ENCODE measurements at regions not wholly inside any gene's neighbourhood (a gene's known extent, or its start where the extent isn't known, plus 50 kb on each side); places are given as distances from the start of the nearest gene placed in this dataset.

DNA sequence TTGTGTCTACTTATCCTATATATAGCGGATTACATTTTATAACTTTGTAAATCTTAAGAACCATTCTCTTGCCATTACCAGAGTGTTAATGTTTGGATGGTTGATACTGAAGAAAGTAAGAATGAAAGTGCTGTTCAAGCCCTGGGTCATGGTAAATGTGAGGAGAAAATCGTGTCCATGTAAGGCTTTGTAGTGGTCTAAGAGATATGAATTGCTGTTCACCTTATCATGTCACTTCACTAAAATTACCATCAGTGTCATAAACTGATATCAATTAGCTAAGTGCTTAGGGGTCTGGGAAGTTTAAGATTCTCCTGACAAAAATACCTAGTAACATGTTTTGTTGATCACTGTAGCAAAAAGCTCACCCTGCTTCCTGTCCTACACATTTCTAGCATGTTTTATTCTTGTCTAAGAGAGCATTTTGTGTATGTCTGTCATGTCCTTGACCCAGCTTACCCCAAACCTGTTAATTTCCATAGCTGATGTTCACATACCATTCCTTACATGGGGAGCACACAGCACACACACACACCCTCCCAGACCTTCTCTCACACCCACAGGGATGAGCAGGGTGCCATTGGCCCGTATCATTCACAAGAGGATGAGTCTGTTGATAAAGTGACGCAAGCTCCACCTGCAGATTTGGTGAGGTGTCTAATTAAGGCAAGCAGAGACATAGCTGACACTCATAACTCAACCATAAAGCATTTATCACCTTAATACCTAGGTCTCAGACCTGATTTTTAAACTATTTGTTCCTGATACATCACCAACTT, 125.1 kb upstream of the PAM start:
- Histone ChIP-seq H3K14ac (ENCODE audit: insufficient read length) (no peak overlapping the region), H3K18ac (ENCODE audit: extremely low read depth, low read length) (no peak overlapping the region), H3K9ac (replicated peaks in 1 of 4; ENCODE audit: extremely low read depth in 1 of 4, low read depth in 3 of 4, low read length in 3 of 4) (no peak overlapping the region), H3K27ac (ENCODE audit: low read depth, low read length) (no peak overlapping the region), H3K56ac (replicated peaks; ENCODE audit: insufficient read length, low read depth, low read length) (no peak overlapping the region), H4K91ac (replicated peaks; ENCODE audit: insufficient read length, low read length) (no peak overlapping the region), H2BK20ac (ENCODE audit: low read length) (no peak overlapping the region), H4K20me1 (replicated peaks in 1 of 2; ENCODE audit: control insufficient read depth in 1 of 2, insufficient read depth in 2 of 2, low read length in 2 of 2) (no peaks in the 10 kb centered on the region), H2BK12ac (ENCODE audit: low read depth, low read length) (no peak overlapping the region), H3K4ac (replicated peaks; ENCODE audit: insufficient read length, low read depth, low read length) (no peak overlapping the region), H3K4me1 (replicated peaks in 1 of 4; ENCODE audit: control insufficient read depth in 3 of 4, insufficient read depth in 4 of 4, low read length in 3 of 4) (no peaks in the 10 kb centered on the region), H2AFZ (ENCODE audit: low read length) (no peak overlapping the region), H3K27me3 (replicated peaks in 1 of 4; ENCODE audit: control insufficient read depth in 3 of 4, extremely low read depth in 1 of 4, insufficient read depth in 3 of 4, low read length in 3 of 4) (no peaks in the 10 kb centered on the region), H3K23me2 (ENCODE audit: low read depth, low read length) (no peaks in the 10 kb centered on the region), H3K79me2 (ENCODE audit: control insufficient read depth in 1 of 2, insufficient read depth in 2 of 2, low read length in 2 of 2) (no peaks in the 10 kb centered on the region), H3K4me2 (ENCODE audit: insufficient read depth in 1 of 2, low read depth in 2 of 2, low read length in 2 of 2) (no peak overlapping the region), H4K8ac (ENCODE audit: extremely low read depth, insufficient read depth, low read length) (no peak overlapping the region), H3K9me3 (ENCODE audit: insufficient read depth in 2 of 2, low read depth in 1 of 2, low read length in 1 of 2) (no peaks in the 10 kb centered on the region), H2BK120ac (replicated peaks; ENCODE audit: low read depth, low read length) (no peak overlapping the region), H3K23ac (ENCODE audit: insufficient read length) (no peak overlapping the region), H2BK15ac (ENCODE audit: low read length) (no peak overlapping the region), H3K4me3 (ENCODE audit: extremely low read depth in 1 of 4, insufficient read depth in 2 of 4, low read depth in 3 of 4, low read length in 4 of 4) (no peak overlapping the region), H3K36me3 (ENCODE audit: control insufficient read depth in 2 of 4, insufficient read depth in 4 of 4, low read length in 3 of 4) (peaks cover 0 to 3% (median 0%) of the 10 kb centered on the region in 4 experiments; a peak in 1 of 8 replicates), H2AK5ac (ENCODE audit: low read depth, low read length) (no peak overlapping the region), H4K5ac (ENCODE audit: insufficient read length, low read depth, low read length) (no peak overlapping the region), H3K79me1 (ENCODE audit: low read depth, low read length) (no peaks in the 10 kb centered on the region), H2BK5ac (ENCODE audit: low read depth, low read length) (no peak overlapping the region)
- CTCF ChIA-PET (ENCODE audit: partially characterized antibody): interaction anchor here (0.7 to 1.1 kb wide), 2 partner anchors 9 to 84 kb away, joined by 3 read pairs; no protein-coding TSS in a partner anchor
- WGBS, 2 experiments (ENCODE audit: extremely low coverage in 1 of 2, insufficient coverage in 1 of 2, insufficient read length in 1 of 2, insufficient replicate concordance in 2 of 2, low coverage in 1 of 2, low lambda C conversion rate in 2 of 2, missing lambda C conversion rate in 1 of 2): 90% methylated on average over 4 of the region's 4 CpGs; no CpG with 5 or more reads in 1 of the 2 experiments
- TF ChIP-seq GABPA (IDR thresholded peaks at IDR 0.05; ENCODE audit: borderline replicate concordance, insufficient read depth, low read length) (no peak), CHD1 (IDR thresholded peaks at IDR 0.05; ENCODE audit: low read depth, low read length) (no peak), E2F6 (IDR thresholded peaks at IDR 0.05) (no peak)
- no peak for FAIRE-seq
- DNase-seq (ENCODE audit: low read depth in 1 of 2, low spot score in 2 of 2): no peak
- POLR2A ChIA-PET (ENCODE audit: partially characterized antibody): no interaction called here
